Kidney epithelial cell (primary cell): ENCODE measurements at regions not wholly inside any gene's neighbourhood (a gene's known extent, or its start where the extent isn't known, plus 50 kb on each side); places are given as distances from the start of the nearest gene placed in this dataset.

ENCODE experiments used
- DNase-seq: peaks from one replicate; pipeline ENCODE4 v3.0.0-alpha.2; 2010; ENCODE audit warnings: low read depth
- H3K27me3 ChIP-seq: 2 replicates; pipeline ENCODE4 v1.6.0; 2011; ENCODE audit warnings: low read length; ENCODE audit not compliant: control insufficient read depth, insufficient read depth
- H3K36me3 ChIP-seq: 2 replicates; pipeline ENCODE4 v1.5.1; 2011; ENCODE audit warnings: low read length; ENCODE audit not compliant: control insufficient read depth, insufficient read depth
- H3K4me3 ChIP-seq: 2 replicates; pipeline ENCODE4 v1.5.1; 2011; ENCODE audit warnings: low read depth, mild to moderate bottlenecking, control low read depth, low read length
- CTCF ChIP-seq: IDR thresholded peaks from 2 replicates; pipeline ENCODE4 v1.5.1; 2011; ENCODE audit warnings: mild to moderate bottlenecking, moderate library complexity, low read length, control low read depth, inconsistent platforms; ENCODE audit not compliant: insufficient read depth, poor library complexity, severe bottlenecking

- no peaks in the 10 kb centered on the region for H3K36me3 ChIP-seq
- DNase-seq: no peak
- no peak for TF ChIP-seq CTCF
- H3K4me3 ChIP-seq: no peak overlapping the region
- no peaks in the 10 kb centered on the region for H3K27me3 ChIP-seq
Measured at GRCh38 chr3:187912007-187912406, 166.7 kb upstream of the BCL6 start.

- no peaks in the 10 kb centered on the region for H3K36me3 ChIP-seq
- H3K27me3 ChIP-seq: no peaks in the 10 kb centered on the region
- H3K4me3 ChIP-seq: no peak overlapping the region
- no peak for TF ChIP-seq CTCF
- no peak for DNase-seq
Measured at GRCh38 chr3:187913617-187914033, 168.4 kb upstream of the BCL6 start.

GRCh38 chr3:187914231-187914630 lies 169.0 kb upstream of the BCL6 start:
- no peak overlapping the region for H3K4me3 ChIP-seq
- no peak for DNase-seq
- TF ChIP-seq CTCF: no peak
- H3K27me3 ChIP-seq: no peaks in the 10 kb centered on the region
- H3K36me3 ChIP-seq: no peaks in the 10 kb centered on the region

GRCh38 chr3:187916072-187916471 lies 170.8 kb upstream of the BCL6 start:
- TF ChIP-seq CTCF: no peak
- Histone ChIP-seq H3K4me3 (no peak overlapping the region), H3K27me3 (no peaks in the 10 kb centered on the region), H3K36me3 (no peaks in the 10 kb centered on the region)
- no peak for DNase-seq

GRCh38 chr3:187918081-187918644 lies 172.9 kb upstream of the BCL6 start:
- TF ChIP-seq CTCF: no peak
- no peak for DNase-seq
- no peak overlapping the region for H3K4me3 ChIP-seq
- no peaks in the 10 kb centered on the region for H3K36me3 ChIP-seq
- no peaks in the 10 kb centered on the region for H3K27me3 ChIP-seq

- H3K36me3 ChIP-seq: no peaks in the 10 kb centered on the region
- no peak overlapping the region for H3K4me3 ChIP-seq
- no peak for TF ChIP-seq CTCF
- no peak for DNase-seq
- no peaks in the 10 kb centered on the region for H3K27me3 ChIP-seq
Measured at GRCh38 chr3:187919048-187919447, 173.8 kb upstream of the BCL6 start.
